Fibroblast of lung (primary cell): ENCODE measurements at regions not wholly inside any gene's neighbourhood (a gene's known extent, or its start where the extent isn't known, plus 50 kb on each side); places are given as distances from the start of the nearest gene placed in this dataset.

ENCODE experiments used
- EZH2 ChIP-seq: IDR thresholded peaks from 2 replicates; pipeline ENCODE4 v1.5.1; 2012; ENCODE audit warnings: low read length, control low read depth, mild to moderate bottlenecking; ENCODE audit errors: missing control alignments
- TF ChIP-seq, protein P1 (sequence below), 2 donors: IDR thresholded peaks in 1 of 2; conservative IDR thresholded peaks in 1 of 2; 1 replicate in 1 of 2; 2 replicates in 1 of 2; pipeline ENCODE4 v1.5.1; 2011 to 2012; ENCODE audit warnings: low read length in 2 of 2, control low read depth in 1 of 2, inconsistent platforms in 1 of 2, low read depth in 1 of 2, mild to moderate bottlenecking in 1 of 2

DNA sequence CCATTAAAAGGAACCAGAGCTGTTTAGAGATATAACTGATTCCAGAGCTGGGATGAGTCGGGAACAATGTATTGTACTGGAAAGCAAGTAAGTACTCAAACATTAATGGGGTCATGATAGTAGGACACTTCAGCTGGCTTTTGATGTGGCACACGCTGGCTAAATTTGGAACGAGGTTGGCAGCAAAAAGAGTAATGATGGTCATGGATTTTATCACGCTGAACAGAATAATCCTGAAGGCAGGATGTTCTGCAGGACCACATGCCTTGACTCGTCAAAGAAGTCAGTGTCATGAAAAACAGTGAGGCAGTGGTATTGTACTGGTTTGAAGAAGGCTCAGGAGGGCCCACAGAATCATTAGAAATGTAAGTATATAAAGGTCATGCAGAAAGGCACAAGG lies 220.3 kb downstream of the SNX13 start:
- TF ChIP-seq EZH2 = no peak
- TF ChIP-seq, protein P1, sequence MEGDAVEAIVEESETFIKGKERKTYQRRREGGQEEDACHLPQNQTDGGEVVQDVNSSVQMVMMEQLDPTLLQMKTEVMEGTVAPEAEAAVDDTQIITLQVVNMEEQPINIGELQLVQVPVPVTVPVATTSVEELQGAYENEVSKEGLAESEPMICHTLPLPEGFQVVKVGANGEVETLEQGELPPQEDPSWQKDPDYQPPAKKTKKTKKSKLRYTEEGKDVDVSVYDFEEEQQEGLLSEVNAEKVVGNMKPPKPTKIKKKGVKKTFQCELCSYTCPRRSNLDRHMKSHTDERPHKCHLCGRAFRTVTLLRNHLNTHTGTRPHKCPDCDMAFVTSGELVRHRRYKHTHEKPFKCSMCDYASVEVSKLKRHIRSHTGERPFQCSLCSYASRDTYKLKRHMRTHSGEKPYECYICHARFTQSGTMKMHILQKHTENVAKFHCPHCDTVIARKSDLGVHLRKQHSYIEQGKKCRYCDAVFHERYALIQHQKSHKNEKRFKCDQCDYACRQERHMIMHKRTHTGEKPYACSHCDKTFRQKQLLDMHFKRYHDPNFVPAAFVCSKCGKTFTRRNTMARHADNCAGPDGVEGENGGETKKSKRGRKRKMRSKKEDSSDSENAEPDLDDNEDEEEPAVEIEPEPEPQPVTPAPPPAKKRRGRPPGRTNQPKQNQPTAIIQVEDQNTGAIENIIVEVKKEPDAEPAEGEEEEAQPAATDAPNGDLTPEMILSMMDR (conservative IDR thresholded peaks at IDR 0.05 in 1 of 2, IDR thresholded peaks at IDR 0.05 in 1 of 2; ENCODE audit: low read depth in 1 of 2, low read length in 2 of 2) = no peak
